Left forelimb (tissue), 1 donor: ENCODE measurements at regions not wholly inside any gene's neighbourhood (a gene's known extent, or its start where the extent isn't known, plus 50 kb on each side); places are given as distances from the start of the nearest gene placed in this dataset.

ENCODE experiments used
- DNase-seq: peaks from one replicate; pipeline ENCODE4 v3.0.0-alpha.2; 2018; ENCODE audit warnings: low spot score

GRCh38 chr6:113562248-113562647 is 294.9 kb upstream of the MARCKS start:
- no peak for DNase-seq

GRCh38 chr6:113564371-113565171 is 292.6 kb upstream of the MARCKS start:
- DNase-seq: peak; percentile 89

- DNase-seq: no peak
These were observed 291.8 kb upstream of the MARCKS start for GRCh38 chr6:113565306-113565705.

GRCh38 chr6:113570161-113570560 is 287.0 kb upstream of the MARCKS start:
- DNase-seq: no peak

GRCh38 chr6:113570641-113571040 is 286.5 kb upstream of the MARCKS start:
- no peak for DNase-seq

GRCh38 chr6:113574147-113574546 is 283.0 kb upstream of the MARCKS start:
- no peak for DNase-seq

- DNase-seq: no peak
These were observed 280.8 kb upstream of the MARCKS start for GRCh38 chr6:113576310-113576709.

GRCh38 chr6:113578691-113579090 is 278.5 kb upstream of the MARCKS start:
- DNase-seq: no peak

GRCh38 chr6:113584767-113585166 is 272.4 kb upstream of the MARCKS start:
- no peak for DNase-seq

GRCh38 chr6:113585246-113585645 is 271.9 kb upstream of the MARCKS start:
- DNase-seq: no peak

- DNase-seq: no peak
These were observed 270.6 kb upstream of the MARCKS start for GRCh38 chr6:113586413-113587077.

- no peak for DNase-seq
These were observed 270.0 kb upstream of the MARCKS start for GRCh38 chr6:113587078-113587699.

GRCh38 chr6:113588646-113589045 is 268.5 kb upstream of the MARCKS start:
- DNase-seq: no peak

- no peak for DNase-seq
These were observed 265.0 kb upstream of the MARCKS start for GRCh38 chr6:113591896-113592827.

- DNase-seq: no peak
These were observed 262.4 kb upstream of the MARCKS start for GRCh38 chr6:113594726-113595125.

GRCh38 chr6:113595911-113596376 is 261.2 kb upstream of the MARCKS start:
- DNase-seq: peak; percentile 82

GRCh38 chr6:113596387-113597230 is 260.5 kb upstream of the MARCKS start:
- no peak for DNase-seq

- no peak for DNase-seq
These were observed 259.9 kb upstream of the MARCKS start for GRCh38 chr6:113597231-113597583.

- DNase-seq: no peak
These were observed 258.4 kb upstream of the MARCKS start for GRCh38 chr6:113598786-113599185.

- no peak for DNase-seq
These were observed 257.7 kb upstream of the MARCKS start for GRCh38 chr6:113599444-113599843.
